H1 (cell line): ENCODE measurements at regions not wholly inside any gene's neighbourhood (a gene's known extent, or its start where the extent isn't known, plus 50 kb on each side); places are given as distances from the start of the nearest gene placed in this dataset.

ENCODE experiments used
- CTCF ChIA-PET: fragments of 300-600 bp; sonication (Branson Sonifier 250); formaldehyde crosslinking; loops from one replicate; lab custom pipeline; 2021; ENCODE audit not compliant: partially characterized antibody; lab: Charles Lee
- POLR2A ChIA-PET: fragments of 300-600 bp; sonication (Branson Sonifier 250); formaldehyde crosslinking; loops from one replicate; lab custom pipeline; 2021; ENCODE audit warnings: inconsistent platforms; ENCODE audit not compliant: partially characterized antibody; lab: Charles Lee
- DNase-seq, 2 experiments: peaks; one replicate each; pipeline versions ENCODE4 v3.0.0 to v3.0.0-alpha.2; 2010 to 2022; ENCODE audit warnings: low spot score in 2 of 2, low read depth in 1 of 2, mixed read lengths in 1 of 2
- FAIRE-seq: peaks from 2 replicates; lab custom pipeline; 2011; peaks lifted over from hg19 to GRCh38; lab: Jason Lieb, UNC
- H2AFZ ChIP-seq: 2 replicates; pipeline ENCODE4 v1.8.1; 2012; ENCODE audit warnings: low read length, inconsistent platforms
- H2AK5ac ChIP-seq: 2 replicates; pipeline ENCODE4 v1.6.1; 2013; ENCODE audit warnings: low read depth, low read length
- H2BK120ac ChIP-seq: replicated peaks from 2 replicates; pipeline ENCODE3; 2013; ENCODE audit warnings: low read depth, low read length, inconsistent platforms
- H2BK12ac ChIP-seq: 2 replicates; pipeline ENCODE4 v1.6.1; 2013; ENCODE audit warnings: low read depth, low read length
- H2BK15ac ChIP-seq: 2 replicates; pipeline ENCODE4 v1.6.1; 2013; ENCODE audit warnings: low read length
- H2BK20ac ChIP-seq: 2 replicates; pipeline ENCODE4 v1.6.1; 2013; ENCODE audit warnings: low read length
- H2BK5ac ChIP-seq: 2 replicates; pipeline ENCODE4 v1.6.1; 2013; ENCODE audit warnings: low read depth, low read length
- H3K14ac ChIP-seq: 2 replicates; pipeline ENCODE4 v1.6.1; 2013; ENCODE audit warnings: inconsistent platforms; ENCODE audit not compliant: insufficient read length
- H3K18ac ChIP-seq: 2 replicates; pipeline ENCODE4 v1.6.1; 2013; ENCODE audit warnings: low read length; ENCODE audit errors: extremely low read depth
- H3K23ac ChIP-seq: 2 replicates; pipeline ENCODE4 v1.6.1; 2013; ENCODE audit warnings: inconsistent platforms; ENCODE audit not compliant: insufficient read length
- H3K23me2 ChIP-seq: 2 replicates; pipeline ENCODE4 v1.6.1; 2013; ENCODE audit warnings: low read depth, low read length
- H3K27ac ChIP-seq: 2 replicates; pipeline ENCODE4 v1.6.1; 2011; ENCODE audit warnings: low read depth, low read length, inconsistent platforms
- H3K27me3 ChIP-seq, 4 experiments: replicated peaks in 1 of 4; 1 replicate in 1 of 4; 2 replicates in 3 of 4; pipeline versions ENCODE4 v1.6.1 to v1.8.1; 2011 to 2013; ENCODE audit warnings: low read length in 3 of 4, mild to moderate bottlenecking in 3 of 4, inconsistent platforms in 2 of 4, mixed read lengths in 2 of 4, moderate library complexity in 1 of 4; ENCODE audit not compliant: control insufficient read depth in 3 of 4, insufficient read depth in 3 of 4; ENCODE audit errors: extremely low read depth in 1 of 4
- H3K36me3 ChIP-seq, 4 experiments: 2 replicates each; pipeline versions ENCODE4 v1.6.1 to v1.8.1; 2011 to 2013; ENCODE audit warnings: mild to moderate bottlenecking in 4 of 4, low read length in 3 of 4, moderate library complexity in 2 of 4, control low read depth in 1 of 4, inconsistent platforms in 1 of 4; ENCODE audit not compliant: insufficient read depth in 4 of 4, control insufficient read depth in 2 of 4
- H3K4ac ChIP-seq: replicated peaks from 2 replicates; pipeline ENCODE3; 2013; ENCODE audit warnings: low read length, low read depth, mixed read lengths, inconsistent platforms; ENCODE audit not compliant: insufficient read length
- H3K4me1 ChIP-seq, 4 experiments: replicated peaks in 1 of 4; 1 replicate in 1 of 4; 2 replicates in 3 of 4; pipeline versions ENCODE4 v1.6.1 to v1.8.1; 2011 to 2013; ENCODE audit warnings: low read length in 3 of 4, inconsistent platforms in 2 of 4, mixed read lengths in 1 of 4; ENCODE audit not compliant: insufficient read depth in 4 of 4, control insufficient read depth in 3 of 4
- H3K4me2 ChIP-seq, 2 experiments: 2 replicates each; pipeline versions ENCODE4 v1.6.1 to v1.8.1; 2011 to 2013; ENCODE audit warnings: low read depth in 2 of 2, low read length in 2 of 2, control low read depth in 1 of 2, inconsistent platforms in 1 of 2, mild to moderate bottlenecking in 1 of 2; ENCODE audit not compliant: insufficient read depth in 1 of 2
- H3K4me3 ChIP-seq, 4 experiments: fragments of 200-600, 300-600 bp in 1 of 4; sonication (generic), shearing (Covaris generic), sonication (Bioruptor Twin) in 1 of 4; 2 replicates each; pipeline versions ENCODE4 v1.5.1 to v1.8.1; 2011 to 2016; ENCODE audit warnings: low read length in 4 of 4, low read depth in 3 of 4, control low read depth in 2 of 4, inconsistent platforms in 2 of 4, mild to moderate bottlenecking in 2 of 4, mixed read lengths in 1 of 4, moderate library complexity in 1 of 4; ENCODE audit not compliant: insufficient read depth in 2 of 4; ENCODE audit errors: extremely low read depth in 1 of 4
- H3K56ac ChIP-seq: replicated peaks from 2 replicates; pipeline ENCODE3; 2013; ENCODE audit warnings: low read depth, mild to moderate bottlenecking, mixed read lengths, low read length, inconsistent platforms; ENCODE audit not compliant: insufficient read length
- H3K79me1 ChIP-seq: 2 replicates; pipeline ENCODE4 v1.6.1; 2013; ENCODE audit warnings: low read depth, low read length, control low read depth
- H3K79me2 ChIP-seq, 2 experiments: 2 replicates each; pipeline versions ENCODE4 v1.6.1 to v1.8.1; 2012 to 2013; ENCODE audit warnings: low read length in 2 of 2, mild to moderate bottlenecking in 2 of 2, inconsistent platforms in 1 of 2; ENCODE audit not compliant: insufficient read depth in 2 of 2, control insufficient read depth in 1 of 2
- H3K9ac ChIP-seq, 4 experiments: replicated peaks in 1 of 4; 1 replicate in 1 of 4; 2 replicates in 3 of 4; pipeline versions ENCODE4 v1.6.1 to v1.8.1; 2011 to 2013; ENCODE audit warnings: low read depth in 3 of 4, low read length in 3 of 4, control low read depth in 2 of 4, mild to moderate bottlenecking in 2 of 4, moderate library complexity in 2 of 4, inconsistent platforms in 1 of 4; ENCODE audit errors: extremely low read depth in 1 of 4
- H3K9me3 ChIP-seq, 2 experiments: 2 replicates each; pipeline versions ENCODE4 v1.6.1 to v1.8.1; 2012 to 2013; ENCODE audit warnings: mild to moderate bottlenecking in 2 of 2, moderate library complexity in 2 of 2, control low read depth in 1 of 2, inconsistent platforms in 1 of 2, low read depth in 1 of 2, low read length in 1 of 2, mixed read lengths in 1 of 2; ENCODE audit not compliant: insufficient read depth in 2 of 2
- H4K20me1 ChIP-seq, 2 experiments: replicated peaks in 1 of 2; 2 replicates each; pipeline versions ENCODE3 to v1.8.1; 2011 to 2013; ENCODE audit warnings: inconsistent platforms in 2 of 2, low read length in 2 of 2, mild to moderate bottlenecking in 1 of 2; ENCODE audit not compliant: insufficient read depth in 2 of 2, control insufficient read depth in 1 of 2
- H4K5ac ChIP-seq: 2 replicates; pipeline ENCODE4 v1.6.1; 2013; ENCODE audit warnings: low read length, low read depth, mixed read lengths, inconsistent platforms; ENCODE audit not compliant: insufficient read length
- H4K8ac ChIP-seq: 2 replicates; pipeline ENCODE4 v1.8.0; 2013; ENCODE audit warnings: mild to moderate bottlenecking, moderate library complexity, low read length, inconsistent platforms; ENCODE audit not compliant: insufficient read depth; ENCODE audit errors: extremely low read depth
- H4K91ac ChIP-seq: replicated peaks from 2 replicates; pipeline ENCODE3; 2013; ENCODE audit warnings: low read length, mixed read lengths, inconsistent platforms; ENCODE audit not compliant: insufficient read length
- ASH2L ChIP-seq: fragments of 200-600, 300-600 bp; sonication (generic); IDR thresholded peaks from one replicate; pipeline ENCODE4 v1.7.1; 2017; ENCODE audit warnings: low read length
- MAFK ChIP-seq: IDR thresholded peaks from 2 replicates; pipeline ENCODE4 v1.6.1; 2012; ENCODE audit warnings: low read depth, mild to moderate bottlenecking, improper control_type of control experiment, low read length
- RAD21 ChIP-seq, 2 experiments: IDR thresholded peaks in 1 of 2; conservative IDR thresholded peaks in 1 of 2; 2 replicates each; pipeline ENCODE4 v1.6.1; 2011; ENCODE audit warnings: low read depth in 2 of 2, low read length in 2 of 2, improper control_type of control experiment in 1 of 2, inconsistent platforms in 1 of 2, mild to moderate bottlenecking in 1 of 2, moderate library complexity in 1 of 2
- RNF2 ChIP-seq: fragments of 200-900, 300-1000 bp; sonication (generic); IDR thresholded peaks from 2 replicates; pipeline ENCODE4 v1.7.1; 2016; ENCODE audit warnings: borderline replicate concordance, low read depth, mild to moderate bottlenecking, antibody characterized with exemption, low read length; ENCODE audit not compliant: poor library complexity, severe bottlenecking; ENCODE audit errors: missing control alignments
- SP1 ChIP-seq: IDR thresholded peaks from 2 replicates; pipeline ENCODE4 v1.6.1; 2011; ENCODE audit warnings: low read depth, low read length
- SP2 ChIP-seq: IDR thresholded peaks from 2 replicates; pipeline ENCODE4 v1.6.1; 2012; ENCODE audit warnings: mild to moderate bottlenecking, low read length, inconsistent platforms
- TCF12 ChIP-seq: IDR thresholded peaks from 2 replicates; pipeline ENCODE4 v1.6.1; 2011; ENCODE audit warnings: low read depth, mild to moderate bottlenecking, low read length
- TEAD4 ChIP-seq: IDR thresholded peaks from 2 replicates; pipeline ENCODE4 v1.6.1; 2012; ENCODE audit warnings: low read depth, low read length, inconsistent platforms, mixed read lengths
- WGBS, 2 experiments: shearing (Covaris generic) in 1 of 2; methylation state at CpG; one replicate each; pipeline versions ENCODE4 v1.1.6 to v1.1.7; 2013 to 2015; ENCODE audit warnings: low lambda C conversion rate in 2 of 2, mixed read lengths in 2 of 2, inconsistent platforms in 1 of 2, low coverage in 1 of 2, missing lambda C conversion rate in 1 of 2; ENCODE audit not compliant: insufficient replicate concordance in 2 of 2, insufficient coverage in 1 of 2, insufficient read length in 1 of 2; ENCODE audit errors: extremely low coverage in 1 of 2, missing lambda C conversion rate in 1 of 2; 5-methylcytosine and 5-hydroxymethylcytosine counted together

DNA sequence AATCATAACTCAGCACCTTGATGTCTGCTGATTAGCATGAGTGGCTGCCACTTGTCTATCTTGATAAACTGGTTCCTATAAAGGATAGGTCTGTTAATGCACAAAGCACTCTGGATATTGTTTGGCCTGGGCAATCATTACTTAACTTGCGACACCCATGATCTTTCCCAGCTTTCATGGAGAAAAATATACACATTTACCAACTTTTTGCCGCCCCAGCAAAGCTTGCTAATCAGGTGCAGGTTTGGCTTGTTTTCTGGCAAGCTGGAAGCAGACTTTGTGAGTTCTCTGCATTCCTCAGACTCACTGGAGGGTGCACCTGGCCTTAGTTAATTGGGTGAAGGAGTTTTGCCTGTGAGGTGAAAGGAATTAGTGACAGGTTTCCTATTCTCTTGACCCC is 1126.4 kb upstream of the FLRT2 start:
- Histone ChIP-seq H2BK5ac (0 out of 2 replicates have a peak overlapping the region, but pooled peaks have one; percentile 13), H3K14ac (no peak overlapping the region), H3K36me3 (no peaks in the 10 kb centered on the region; a peak in 1 of 8 replicates), H3K27me3 (no peaks in the 10 kb centered on the region), H3K18ac (no peak overlapping the region), H2BK15ac (no peak overlapping the region), H3K56ac (no peak overlapping the region), H3K9ac (no peak overlapping the region), H4K20me1 (no peaks in the 10 kb centered on the region), H4K8ac (no peak overlapping the region), H2BK12ac (no peak overlapping the region), H3K9me3 (peaks cover 0 to 8% of the 10 kb centered on the region in 2 experiments; a peak in 1 of 4 replicates), H3K27ac (no peak overlapping the region), H3K4me2 (no peak overlapping the region), H3K23ac (no peak overlapping the region), H3K4me1 (peaks cover 0 to 4% (median 3%) of the 10 kb centered on the region in 4 experiments; a peak in 3 of 7 replicates), H3K4me3 (no peak overlapping the region), H2AK5ac (no peak overlapping the region), H2AFZ (0 out of 2 replicates have a peak overlapping the region, but pooled peaks have one; percentile 54), H3K79me1 (no peaks in the 10 kb centered on the region), H3K23me2 (no peaks in the 10 kb centered on the region), H4K5ac (no peak overlapping the region), H3K4ac (no peak overlapping the region), H2BK20ac (no peak overlapping the region), H2BK120ac (no peak overlapping the region), H4K91ac (no peak overlapping the region), H3K79me2 (no peaks in the 10 kb centered on the region)
- DNase-seq: no peak
- 81% methylated on average over 2 of the region's 2 CpGs; no CpG with 5 or more reads in 1 of the 2 experiments for WGBS, 2 experiments
- CTCF ChIA-PET: no interaction called here
- POLR2A ChIA-PET: no interaction called here
- TF ChIP-seq RNF2 (no peak), TEAD4 (0 out of 2 replicates have a peak, but pooled peaks have one; percentile 62), ASH2L (peak; percentile 56), RAD21 (IDR thresholded peaks at IDR 0.05 in 1 of 2, conservative IDR thresholded peaks at IDR 0.05 in 1 of 2; ENCODE audit: low read depth in 2 of 2, low read length in 2 of 2) (peak in 1 of 2 experiments; percentile 11; a peak in 1 of 4 replicates), SP2 (no peak), TCF12 (peak; percentile 93), SP1 (0 out of 2 replicates have a peak, but pooled peaks have one; percentile 45), MAFK (peak; percentile 46; the same call in 1 of the 2 replicates)
- FAIRE-seq: peak; percentile 79
